DND-41 (cell line): ENCODE measurements at regions not wholly inside any gene's neighbourhood (a gene's known extent, or its start where the extent isn't known, plus 50 kb on each side); places are given as distances from the start of the nearest gene placed in this dataset.

Experiments
- EZH2 ChIP-seq: IDR thresholded peaks from 3 replicates; pipeline ENCODE4 v1.6.1; 2012; ENCODE audit warnings: borderline replicate concordance, low read depth, mild to moderate bottlenecking, moderate library complexity, low read length, inconsistent platforms; ENCODE audit not compliant: severe bottlenecking
- TF ChIP-seq, protein P1 (sequence below): IDR thresholded peaks from 2 replicates; pipeline ENCODE4 v1.5.1; 2012; ENCODE audit warnings: borderline replicate concordance, low read length, moderate library complexity, mild to moderate bottlenecking; ENCODE audit not compliant: poor library complexity, severe bottlenecking; ENCODE audit errors: extremely low read depth

- TF ChIP-seq, protein P1, sequence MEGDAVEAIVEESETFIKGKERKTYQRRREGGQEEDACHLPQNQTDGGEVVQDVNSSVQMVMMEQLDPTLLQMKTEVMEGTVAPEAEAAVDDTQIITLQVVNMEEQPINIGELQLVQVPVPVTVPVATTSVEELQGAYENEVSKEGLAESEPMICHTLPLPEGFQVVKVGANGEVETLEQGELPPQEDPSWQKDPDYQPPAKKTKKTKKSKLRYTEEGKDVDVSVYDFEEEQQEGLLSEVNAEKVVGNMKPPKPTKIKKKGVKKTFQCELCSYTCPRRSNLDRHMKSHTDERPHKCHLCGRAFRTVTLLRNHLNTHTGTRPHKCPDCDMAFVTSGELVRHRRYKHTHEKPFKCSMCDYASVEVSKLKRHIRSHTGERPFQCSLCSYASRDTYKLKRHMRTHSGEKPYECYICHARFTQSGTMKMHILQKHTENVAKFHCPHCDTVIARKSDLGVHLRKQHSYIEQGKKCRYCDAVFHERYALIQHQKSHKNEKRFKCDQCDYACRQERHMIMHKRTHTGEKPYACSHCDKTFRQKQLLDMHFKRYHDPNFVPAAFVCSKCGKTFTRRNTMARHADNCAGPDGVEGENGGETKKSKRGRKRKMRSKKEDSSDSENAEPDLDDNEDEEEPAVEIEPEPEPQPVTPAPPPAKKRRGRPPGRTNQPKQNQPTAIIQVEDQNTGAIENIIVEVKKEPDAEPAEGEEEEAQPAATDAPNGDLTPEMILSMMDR = no peak
- no peak for TF ChIP-seq EZH2
These were observed 196.3 kb upstream of the TPM1 start for GRCh38 chr15:62846131-62846804.
